Smooth muscle cell (in vitro differentiated cells): ENCODE measurements at regions not wholly inside any gene's neighbourhood (a gene's known extent, or its start where the extent isn't known, plus 50 kb on each side); places are given as distances from the start of the nearest gene placed in this dataset.

ENCODE experiments used
- DNase-seq: peaks from one replicate; lab custom pipeline; 2025; ENCODE audit not compliant: unreplicated experiment; lab: John Stamatoyannopoulos, UW
- H2AFZ ChIP-seq: fragments of 200-600 bp; sonication (generic); 2 replicates; pipeline ENCODE4 v1.6.0; 2016; ENCODE audit warnings: antibody characterized with exemption, low read depth, mild to moderate bottlenecking
- H3F3A ChIP-seq: fragments of 200-600 bp; sonication (generic); 2 replicates; pipeline ENCODE4 v1.6.0; 2017; ENCODE audit warnings: antibody characterized with exemption, low read depth
- H3K27ac ChIP-seq: fragments of 200-600 bp; sonication (generic); 2 replicates; pipeline ENCODE4 v1.5.1; 2016; ENCODE audit warnings: low read depth, mild to moderate bottlenecking
- H3K27me3 ChIP-seq: fragments of 200-600 bp; sonication (generic); 2 replicates; pipeline ENCODE4 v1.6.1; 2016; ENCODE audit warnings: low read depth, mild to moderate bottlenecking
- H3K36me3 ChIP-seq: fragments of 200-600 bp; sonication (generic); 2 replicates; pipeline ENCODE4 v1.5.1; 2016; ENCODE audit warnings: low read depth
- H3K4me1 ChIP-seq: fragments of 200-600 bp; sonication (generic); 2 replicates; pipeline ENCODE4 v1.5.1; 2016; ENCODE audit warnings: low read depth
- H3K4me2 ChIP-seq: fragments of 200-600 bp; sonication (generic); 2 replicates; pipeline ENCODE4 v1.6.0; 2016; ENCODE audit warnings: mild to moderate bottlenecking
- H3K4me3 ChIP-seq: fragments of 200-600 bp; sonication (generic); 2 replicates; pipeline ENCODE4 v1.5.1; 2016; ENCODE audit warnings: mild to moderate bottlenecking
- H3K79me2 ChIP-seq: fragments of 200-600 bp; sonication (generic); 2 replicates; pipeline ENCODE4 v1.6.0; 2016; ENCODE audit warnings: low read depth, mild to moderate bottlenecking
- H3K9ac ChIP-seq: fragments of 200-600 bp; sonication (generic); 2 replicates; pipeline ENCODE4 v1.6.0; 2016; ENCODE audit warnings: low read depth
- H3K9me3 ChIP-seq: fragments of 200-600 bp; sonication (generic); replicated peaks from 2 replicates; pipeline ENCODE4 v1.5.1; 2016; ENCODE audit warnings: low read depth
- H4K20me1 ChIP-seq: fragments of 200-600 bp; sonication (generic); 2 replicates; pipeline ENCODE4 v1.6.0; 2016; ENCODE audit warnings: low read depth
- CTCF ChIP-seq: fragments of 200-600 bp; sonication (generic); IDR thresholded peaks from 2 replicates; pipeline ENCODE4 v1.5.1; 2017; ENCODE audit warnings: borderline replicate concordance, mild to moderate bottlenecking, antibody characterized with exemption; ENCODE audit not compliant: insufficient read depth, poor library complexity, severe bottlenecking
- WGBS: methylation state at CpG from one replicate; pipeline ENCODE4 v1.1.7; 2016; ENCODE audit warnings: low lambda C conversion rate; 5-methylcytosine and 5-hydroxymethylcytosine counted together

GRCh38 chr18:10303171-10303570 lies 151.3 kb upstream of the APCDD1 start:
- H3K27me3 ChIP-seq, result no peaks in the 10 kb centered on the region
- H3K36me3 ChIP-seq, result no peaks in the 10 kb centered on the region
- H3K27ac ChIP-seq, result no peak overlapping the region
- no peak overlapping the region for H2AFZ ChIP-seq
- no peaks in the 10 kb centered on the region for H3K9me3 ChIP-seq
- no peak for TF ChIP-seq CTCF
- H3K4me2 ChIP-seq, result no peak overlapping the region
- no peaks in the 10 kb centered on the region for H3K79me2 ChIP-seq
- H3K4me1 ChIP-seq, result no peaks in the 10 kb centered on the region
- H3K4me3 ChIP-seq, result no peak overlapping the region
- H3K9ac ChIP-seq, result no peak overlapping the region
- no peak for DNase-seq
- no peaks in the 10 kb centered on the region for H3F3A ChIP-seq
- 95% methylated on average over 2 of the region's 2 CpGs for WGBS
- H4K20me1 ChIP-seq, result no peaks in the 10 kb centered on the region

GRCh38 chr18:10304853-10305252 lies 149.6 kb upstream of the APCDD1 start:
- 67% methylated on average over 3 of the region's 3 CpGs for WGBS
- H2AFZ ChIP-seq, result no peak overlapping the region
- DNase-seq, result no peak
- no peak overlapping the region for H3K27ac ChIP-seq
- no peak for TF ChIP-seq CTCF
- no peaks in the 10 kb centered on the region for H4K20me1 ChIP-seq
- no peak overlapping the region for H3K4me2 ChIP-seq
- no peaks in the 10 kb centered on the region for H3K4me1 ChIP-seq
- H3K36me3 ChIP-seq, result no peaks in the 10 kb centered on the region
- H3K4me3 ChIP-seq, result no peak overlapping the region
- no peaks in the 10 kb centered on the region for H3K9me3 ChIP-seq
- H3K79me2 ChIP-seq, result no peaks in the 10 kb centered on the region
- H3K9ac ChIP-seq, result no peak overlapping the region
- H3K27me3 ChIP-seq, result no peaks in the 10 kb centered on the region
- H3F3A ChIP-seq, result no peaks in the 10 kb centered on the region

- Histone ChIP-seq H3K4me2 (no peak overlapping the region), H3K4me3 (no peak overlapping the region), H3K9me3 (no peaks in the 10 kb centered on the region), H3K27ac (no peak overlapping the region), H3K36me3 (no peaks in the 10 kb centered on the region), H2AFZ (no peak overlapping the region), H4K20me1 (no peaks in the 10 kb centered on the region), H3F3A (no peaks in the 10 kb centered on the region), H3K27me3 (no peaks in the 10 kb centered on the region), H3K79me2 (no peaks in the 10 kb centered on the region), H3K4me1 (no peaks in the 10 kb centered on the region), H3K9ac (no peak overlapping the region)
- DNase-seq, result no peak
- no peak for TF ChIP-seq CTCF
- 92% methylated on average over 2 of the region's 2 CpGs for WGBS
These were observed 147.7 kb upstream of the APCDD1 start for GRCh38 chr18:10306779-10307178.

- Histone ChIP-seq H3K79me2 (no peaks in the 10 kb centered on the region), H3K27me3 (no peaks in the 10 kb centered on the region), H3K4me1 (no peaks in the 10 kb centered on the region), H3K9me3 (no peaks in the 10 kb centered on the region), H3K4me3 (no peak overlapping the region), H4K20me1 (no peaks in the 10 kb centered on the region), H3K4me2 (no peak overlapping the region), H3F3A (no peaks in the 10 kb centered on the region), H3K27ac (no peak overlapping the region), H2AFZ (no peak overlapping the region), H3K9ac (no peak overlapping the region), H3K36me3 (no peaks in the 10 kb centered on the region)
- no peak for DNase-seq
- TF ChIP-seq CTCF, result no peak
- 69% methylated on average over 2 of the region's 2 CpGs for WGBS
These were observed 146.3 kb upstream of the APCDD1 start for GRCh38 chr18:10308154-10308553.
